ENCODE measurements at regions not wholly inside any gene's neighbourhood (a gene's known extent, or its start where the extent isn't known, plus 50 kb on each side); places are given as distances from the start of the nearest gene placed in this dataset.

DNA sequence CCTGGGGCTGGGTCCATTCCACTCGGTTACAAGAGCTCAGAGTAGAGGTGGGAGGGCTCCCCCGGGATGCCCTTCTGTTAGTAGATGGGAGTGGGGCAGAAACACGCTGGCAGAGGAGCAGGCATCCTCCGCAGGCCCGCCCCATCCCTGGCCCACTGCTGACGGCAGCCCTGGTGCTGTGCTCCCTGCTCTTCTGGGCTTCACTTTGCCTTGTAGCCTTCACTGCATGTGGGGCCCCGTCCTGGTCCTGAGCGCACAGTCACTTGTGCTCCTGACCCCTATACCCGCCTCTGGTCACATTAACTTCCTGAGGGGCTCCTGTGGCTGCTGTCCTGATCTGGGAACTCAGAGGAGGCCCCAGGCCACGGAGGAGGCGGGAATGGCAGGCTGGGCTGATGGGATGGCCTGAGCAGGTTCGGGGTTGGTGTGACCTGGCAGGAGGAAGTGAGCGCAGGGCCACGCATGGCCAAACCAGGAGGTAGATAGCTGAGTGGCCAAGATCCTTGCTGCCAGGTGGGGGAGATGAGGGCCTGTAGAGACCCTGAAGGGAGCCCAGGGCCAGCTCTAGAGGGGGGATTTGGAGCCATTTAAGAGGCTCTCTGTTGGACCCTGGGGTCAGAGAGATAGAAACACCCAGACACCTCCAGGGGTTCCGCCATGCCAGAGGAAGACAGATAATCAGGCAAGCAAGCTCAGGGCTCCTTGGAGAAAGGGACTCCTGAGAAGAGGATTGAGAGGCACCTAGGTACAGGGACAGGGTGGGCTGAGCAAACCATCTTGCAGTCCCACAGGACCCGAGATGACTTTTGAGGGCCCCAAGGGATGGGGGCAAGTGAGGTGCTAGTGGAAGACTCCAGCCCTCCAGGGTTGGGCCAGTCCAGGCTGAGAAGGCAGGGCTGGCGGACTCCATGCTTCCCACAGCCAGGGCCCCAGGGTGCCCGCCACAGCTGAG, 92.2 kb upstream of the PRR23E start:
- ChIA-PET POLR2A (no interaction called here), CTCF (no interaction called here)
- no peak overlapping the region for H3K4me3 ChIP-seq (ENCODE audit: low read length)
- H3K9me3 Mint-ChIP-seq: no peaks in the 10 kb centered on the region
- H3K36me3 Mint-ChIP-seq: no peaks in the 10 kb centered on the region
- intact Hi-C loops (cut with micrococcal nuclease): no loop called here
- ATAC-seq (no peak), DNase-seq (no peak)
- H3K4me1 ChIP-seq (ENCODE audit: control insufficient read depth in 2 of 2, insufficient read depth in 2 of 2, low read length in 2 of 2): no peaks in the 10 kb centered on the region
- H3K27ac ChIP-seq (ENCODE audit: low read depth, low read length): no peak overlapping the region
- no peaks in the 10 kb centered on the region for H3K9me3 ChIP-seq (ENCODE audit: control insufficient read depth in 2 of 3, low read length in 3 of 3)
- H3K4me1 Mint-ChIP-seq: no peaks in the 10 kb centered on the region
- no peaks in the 10 kb centered on the region for H3K36me3 ChIP-seq (ENCODE audit: control insufficient read depth in 2 of 3, insufficient read depth in 3 of 3, low read length in 3 of 3)
- no peaks in the 10 kb centered on the region for H3K27me3 ChIP-seq (ENCODE audit: control insufficient read depth in 2 of 2, insufficient read depth in 2 of 2, low read length in 2 of 2)
- no peak overlapping the region for H3K4me3 Mint-ChIP-seq
- H3K27me3 Mint-ChIP-seq: peaks cover 0 to 8% (median 0%) of the 10 kb centered on the region in 5 donors
- no peak overlapping the region for H3K27ac Mint-ChIP-seq

DNA sequence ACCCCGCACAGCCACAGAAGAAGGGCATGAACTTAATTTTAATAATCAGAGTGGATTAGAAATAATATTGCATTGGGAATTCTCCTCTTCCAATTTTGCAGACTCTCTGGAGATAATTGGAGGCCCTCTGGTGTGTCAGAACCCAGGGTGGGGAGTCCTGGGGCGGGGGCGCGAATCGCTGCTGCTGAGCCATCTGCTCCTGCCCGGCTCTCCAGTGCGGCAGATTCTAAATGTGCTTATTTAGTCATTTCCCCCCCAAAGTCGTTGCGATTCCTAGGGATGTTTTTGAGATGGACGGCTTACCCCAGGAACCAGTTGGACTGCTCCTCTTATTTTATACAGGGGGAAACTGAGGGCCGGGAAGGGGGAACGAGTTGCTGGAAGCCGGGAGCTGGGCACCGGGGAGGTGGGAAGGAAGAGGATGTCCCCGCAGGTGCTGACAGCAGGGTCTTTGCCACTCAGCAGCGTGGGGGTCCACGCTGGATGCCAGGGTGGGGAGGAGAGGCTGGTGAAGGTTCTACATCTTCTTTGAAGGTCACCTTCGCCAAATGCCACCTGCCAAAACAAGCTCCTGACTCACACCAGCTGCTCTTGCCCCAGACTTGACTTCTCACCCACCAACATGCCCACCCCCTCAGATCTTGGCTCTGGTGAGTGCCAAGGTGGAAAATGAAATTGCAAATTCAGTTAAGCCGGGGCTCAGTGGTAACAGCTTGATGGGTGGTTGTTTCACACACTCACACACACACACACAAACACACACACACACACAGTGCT, 91.3 kb upstream of the PRR23E start:
- Histone ChIP-seq H3K36me3 (ENCODE audit: control insufficient read depth in 2 of 3, insufficient read depth in 3 of 3, low read length in 3 of 3) (no peaks in the 10 kb centered on the region), H3K27me3 (ENCODE audit: control insufficient read depth in 2 of 2, insufficient read depth in 2 of 2, low read length in 2 of 2) (no peaks in the 10 kb centered on the region), H3K27ac (ENCODE audit: low read depth, low read length) (no peak overlapping the region), H3K4me1 (ENCODE audit: control insufficient read depth in 2 of 2, insufficient read depth in 2 of 2, low read length in 2 of 2) (no peaks in the 10 kb centered on the region), H3K4me3 (ENCODE audit: low read length) (no peak overlapping the region), H3K9me3 (ENCODE audit: control insufficient read depth in 2 of 3, low read length in 3 of 3) (no peaks in the 10 kb centered on the region)
- Mint-ChIP-seq H3K27me3 (peaks cover 0 to 8% (median 0%) of the 10 kb centered on the region in 5 donors), H3K36me3 (no peaks in the 10 kb centered on the region), H3K9me3 (no peaks in the 10 kb centered on the region), H3K27ac (no peak overlapping the region), H3K4me3 (no peak overlapping the region), H3K4me1 (no peaks in the 10 kb centered on the region)
- CTCF ChIA-PET: no interaction called here
- no peak for ATAC-seq
- POLR2A ChIA-PET: no interaction called here
- DNase-seq: no peak
- intact Hi-C loops (cut with micrococcal nuclease): no loop called here

DNA sequence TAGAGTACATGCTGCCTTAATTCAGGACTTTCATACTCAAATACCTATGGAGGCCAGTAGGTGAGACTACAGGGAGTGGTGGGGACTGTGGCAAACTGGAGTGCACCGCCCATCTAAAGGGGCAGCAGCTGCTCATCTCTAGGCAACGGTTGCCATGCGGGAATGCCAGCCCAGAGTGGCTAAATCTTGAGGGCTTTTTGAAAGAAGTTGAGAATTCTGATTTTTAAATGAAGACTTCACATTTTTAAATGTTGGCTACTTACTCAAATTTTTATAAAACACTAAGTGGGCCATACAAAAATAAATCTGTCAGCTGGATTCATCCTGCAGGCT, 90.8 kb upstream of the PRR23E start:
- DNase-seq (no peak), ATAC-seq (no peak)
- no peaks in the 10 kb centered on the region for H3K4me1 Mint-ChIP-seq
- no peak overlapping the region for H3K27ac Mint-ChIP-seq
- ChIA-PET CTCF (no interaction called here), POLR2A (no interaction called here)
- Histone ChIP-seq H3K9me3 (ENCODE audit: control insufficient read depth in 2 of 3, low read length in 3 of 3) (no peaks in the 10 kb centered on the region), H3K4me1 (ENCODE audit: control insufficient read depth in 2 of 2, insufficient read depth in 2 of 2, low read length in 2 of 2) (no peaks in the 10 kb centered on the region), H3K36me3 (ENCODE audit: control insufficient read depth in 2 of 3, insufficient read depth in 3 of 3, low read length in 3 of 3) (no peaks in the 10 kb centered on the region), H3K4me3 (ENCODE audit: low read length) (no peak overlapping the region), H3K27me3 (ENCODE audit: control insufficient read depth in 2 of 2, insufficient read depth in 2 of 2, low read length in 2 of 2) (no peaks in the 10 kb centered on the region), H3K27ac (ENCODE audit: low read depth, low read length) (no peak overlapping the region)
- no peaks in the 10 kb centered on the region for H3K36me3 Mint-ChIP-seq
- intact Hi-C loops (cut with micrococcal nuclease): no loop called here
- H3K9me3 Mint-ChIP-seq: no peaks in the 10 kb centered on the region
- no peak overlapping the region for H3K4me3 Mint-ChIP-seq
- H3K27me3 Mint-ChIP-seq: peaks cover 0 to 8% (median 0%) of the 10 kb centered on the region in 5 donors

DNA sequence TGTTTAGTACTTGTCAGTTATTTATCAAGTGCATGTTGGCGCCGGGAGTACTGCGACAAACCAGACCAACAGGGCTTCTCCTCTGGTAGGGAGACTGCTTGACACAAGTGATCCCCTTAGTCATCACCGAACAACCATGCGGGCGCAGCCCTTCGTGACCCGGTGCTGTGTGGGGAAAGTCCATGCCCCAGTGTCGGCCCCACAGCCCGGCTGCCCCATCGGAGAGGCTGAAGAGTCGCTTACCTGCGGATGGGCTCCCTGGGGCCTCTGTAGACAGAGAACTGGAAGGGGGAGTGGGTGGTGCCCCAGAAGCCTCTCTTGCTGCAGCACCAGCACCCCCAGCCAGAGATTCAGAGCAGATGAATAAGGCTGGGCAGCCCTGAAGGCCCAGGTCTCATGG, 90.3 kb upstream of the PRR23E start:
- POLR2A ChIA-PET: no interaction called here
- Mint-ChIP-seq H3K27me3 (peaks cover 0 to 8% (median 0%) of the 10 kb centered on the region in 5 donors), H3K9me3 (no peaks in the 10 kb centered on the region), H3K4me1 (no peaks in the 10 kb centered on the region), H3K36me3 (no peaks in the 10 kb centered on the region), H3K27ac (no peak overlapping the region), H3K4me3 (no peak overlapping the region)
- Histone ChIP-seq H3K4me3 (ENCODE audit: low read length) (no peak overlapping the region), H3K9me3 (ENCODE audit: control insufficient read depth in 2 of 3, low read length in 3 of 3) (no peaks in the 10 kb centered on the region), H3K27ac (ENCODE audit: low read depth, low read length) (no peak overlapping the region), H3K4me1 (ENCODE audit: control insufficient read depth in 2 of 2, insufficient read depth in 2 of 2, low read length in 2 of 2) (no peaks in the 10 kb centered on the region), H3K36me3 (ENCODE audit: control insufficient read depth in 2 of 3, insufficient read depth in 3 of 3, low read length in 3 of 3) (no peaks in the 10 kb centered on the region), H3K27me3 (ENCODE audit: control insufficient read depth in 2 of 2, insufficient read depth in 2 of 2, low read length in 2 of 2) (no peaks in the 10 kb centered on the region)
- no peak for DNase-seq
- CTCF ChIA-PET: no interaction called here
- intact Hi-C loops (cut with micrococcal nuclease): no loop called here
- no peak for ATAC-seq

DNA sequence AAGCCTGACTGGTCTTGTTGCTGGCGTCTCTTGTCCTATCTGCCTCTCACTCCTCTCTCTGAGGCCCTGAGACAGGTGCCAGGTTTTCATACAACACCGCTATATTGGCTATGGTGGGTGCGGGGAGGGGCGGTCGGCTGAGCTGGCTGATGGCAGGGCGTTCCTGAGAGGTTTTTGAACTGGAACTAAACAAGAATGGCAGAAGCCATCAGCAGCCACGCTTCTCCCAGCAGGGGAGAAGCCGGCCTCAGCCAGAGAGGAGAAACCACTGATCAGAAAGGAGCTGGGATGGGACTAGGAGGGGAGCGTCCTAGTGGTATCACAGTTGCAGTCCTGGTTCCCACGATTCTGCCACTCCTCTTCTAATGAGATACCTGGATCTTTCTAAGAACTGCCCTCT, 89.9 kb upstream of the PRR23E start:
- Histone ChIP-seq H3K4me3 (ENCODE audit: low read length) (no peak overlapping the region), H3K27ac (ENCODE audit: low read depth, low read length) (no peak overlapping the region), H3K27me3 (ENCODE audit: control insufficient read depth in 2 of 2, insufficient read depth in 2 of 2, low read length in 2 of 2) (no peaks in the 10 kb centered on the region), H3K36me3 (ENCODE audit: control insufficient read depth in 2 of 3, insufficient read depth in 3 of 3, low read length in 3 of 3) (no peaks in the 10 kb centered on the region), H3K9me3 (ENCODE audit: control insufficient read depth in 2 of 3, low read length in 3 of 3) (no peaks in the 10 kb centered on the region), H3K4me1 (ENCODE audit: control insufficient read depth in 2 of 2, insufficient read depth in 2 of 2, low read length in 2 of 2) (no peaks in the 10 kb centered on the region)
- no peaks in the 10 kb centered on the region for H3K4me1 Mint-ChIP-seq
- no peaks in the 10 kb centered on the region for H3K36me3 Mint-ChIP-seq
- peaks cover 0 to 8% (median 0%) of the 10 kb centered on the region in 5 donors for H3K27me3 Mint-ChIP-seq
- no peaks in the 10 kb centered on the region for H3K9me3 Mint-ChIP-seq
- ATAC-seq (no peak), DNase-seq (no peak)
- H3K27ac Mint-ChIP-seq: no peak overlapping the region
- H3K4me3 Mint-ChIP-seq: no peak overlapping the region
- intact Hi-C loops (cut with micrococcal nuclease): no loop called here
- CTCF ChIA-PET: no interaction called here
- POLR2A ChIA-PET: no interaction called here

DNA sequence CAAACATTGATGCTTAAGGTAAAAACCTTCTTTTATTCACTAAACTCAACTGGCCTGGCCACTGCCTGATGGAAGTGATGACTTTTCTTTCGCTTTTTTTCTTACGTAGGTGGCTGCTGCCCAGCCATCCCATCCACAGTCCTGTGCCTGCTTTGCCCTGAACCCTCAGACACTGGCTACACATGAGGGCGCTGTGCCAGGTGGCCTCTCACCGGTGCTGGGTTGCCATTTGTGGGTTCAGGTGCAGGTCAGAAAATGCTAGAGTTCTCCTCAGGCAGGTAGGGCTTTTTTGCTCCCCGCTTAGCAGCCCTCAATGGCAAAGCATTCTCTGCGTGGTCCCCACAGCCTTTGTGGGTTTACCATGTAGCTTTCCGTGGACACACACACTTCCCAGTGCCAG, 88.3 kb upstream of the PRR23E start:
- POLR2A ChIA-PET: no interaction called here
- Mint-ChIP-seq H3K27ac (no peak overlapping the region), H3K27me3 (peaks cover 0 to 8% (median 2%) of the 10 kb centered on the region in 5 donors)

More for the DNA sequence above, 88.3 kb upstream of the PRR23E start:
- Histone ChIP-seq H3K4me1 (ENCODE audit: control insufficient read depth in 2 of 2, insufficient read depth in 2 of 2, low read length in 2 of 2) (no peaks in the 10 kb centered on the region), H3K27ac (ENCODE audit: low read depth, low read length) (no peak overlapping the region), H3K9me3 (ENCODE audit: control insufficient read depth in 2 of 3, low read length in 3 of 3) (no peaks in the 10 kb centered on the region), H3K27me3 (ENCODE audit: control insufficient read depth in 2 of 2, insufficient read depth in 2 of 2, low read length in 2 of 2) (no peaks in the 10 kb centered on the region), H3K36me3 (ENCODE audit: control insufficient read depth in 2 of 3, insufficient read depth in 3 of 3, low read length in 3 of 3) (no peaks in the 10 kb centered on the region), H3K4me3 (ENCODE audit: low read length) (no peak overlapping the region)
- DNase-seq (no peak), ATAC-seq (no peak)
- Mint-ChIP-seq H3K4me3 (no peak overlapping the region), H3K36me3 (no peaks in the 10 kb centered on the region), H3K9me3 (no peaks in the 10 kb centered on the region), H3K4me1 (no peaks in the 10 kb centered on the region)
- intact Hi-C loops (cut with micrococcal nuclease): no loop called here
- CTCF ChIA-PET: interaction anchor here (1.3 kb wide), 1 partner anchor 15 kb away, joined by 4 read pairs; no protein-coding TSS in a partner anchor
